Spleen (tissue), 11 donors: ENCODE measurements at regions not wholly inside any gene's neighbourhood (a gene's known extent, or its start where the extent isn't known, plus 50 kb on each side); places are given as distances from the start of the nearest gene placed in this dataset.

Source experiments
- DNase-seq: peaks from one replicate; pipeline ENCODE4 v3.0.0-alpha.2; 2020
- H3K27ac ChIP-seq, 8 donors: fragments of 200-600 bp; sonication (generic) in 7 of 8; 1 replicate in 4 of 8; 2 replicates in 4 of 8; pipeline versions ENCODE4 v1.5.0 to v1.8.0; 2016 to 2021; ENCODE audit warnings: inconsistent platforms in 4 of 8, mild to moderate bottlenecking in 4 of 8, moderate library complexity in 1 of 8
- H3K27me3 ChIP-seq, 7 donors: fragments of 200-600 bp; sonication (generic) in 6 of 7; replicated peaks in 1 of 7; 1 replicate in 4 of 7; 2 replicates in 3 of 7; pipeline versions ENCODE4 v1.5.0 to v1.8.0; 2016 to 2021; ENCODE audit warnings: inconsistent platforms in 3 of 7, mild to moderate bottlenecking in 1 of 7
- H3K36me3 ChIP-seq, 6 donors: fragments of 200-600 bp; sonication (generic) in 5 of 6; 1 replicate in 4 of 6; 2 replicates in 2 of 6; pipeline versions ENCODE4 v1.5.0 to v1.8.0; 2016 to 2021; ENCODE audit warnings: inconsistent platforms in 2 of 6
- H3K4me1 ChIP-seq, 6 donors: fragments of 200-600 bp; sonication (generic) in 5 of 6; 1 replicate in 3 of 6; 2 replicates in 3 of 6; pipeline versions ENCODE4 v1.5.0 to v1.8.0; 2016 to 2021; ENCODE audit warnings: inconsistent platforms in 3 of 6
- H3K4me3 ChIP-seq, 8 donors: fragments of 200-600 bp; sonication (generic) in 7 of 8; 1 replicate in 4 of 8; 2 replicates in 4 of 8; pipeline versions ENCODE4 v1.5.0 to v1.8.0; 2016 to 2021; ENCODE audit warnings: inconsistent platforms in 4 of 8, mild to moderate bottlenecking in 4 of 8, moderate library complexity in 2 of 8
- H3K9me3 ChIP-seq, 8 donors: fragments of 200-600 bp; sonication (generic) in 7 of 8; 1 replicate in 4 of 8; 2 replicates in 4 of 8; pipeline versions ENCODE4 v1.5.0 to v1.8.0; 2016 to 2021; ENCODE audit warnings: inconsistent platforms in 4 of 8
- POLR2A ChIP-seq, 3 donors: fragments of 450-650 bp; IDR thresholded peaks; one replicate each; pipeline ENCODE4 v1.5.1; 2017; ENCODE audit warnings: antibody characterized with exemption in 3 of 3, mild to moderate bottlenecking in 1 of 3
- POLR2AphosphoS5 ChIP-seq, 3 donors: sonication (generic); formaldehyde crosslinking; IDR thresholded peaks; one replicate each; pipeline ENCODE4 v1.5.1; 2017; ENCODE audit warnings: antibody characterized with exemption in 3 of 3
- WGBS, 5 donors: extraction: QIAGEN DNeasy Blood & Tissue Kit in 3 of 5; methylation state at CpG; one replicate each; pipeline versions ENCODE4 v1.1.5 to v1.1.7; 2013 to 2018; 5-methylcytosine and 5-hydroxymethylcytosine counted together
- intact Hi-C: fragments of 100-400 bp; cut with DNase I; formaldehyde crosslinking; loops from one replicate; pipeline ENCODE4 v1.15.0; 2023; ENCODE audit warnings: low total_unique reads
- TF ChIP-seq, protein P1 (sequence below), 11 experiments: fragments of 200-600 bp in 7 of 11; fragments of 450-650 bp in 4 of 11; sonication (generic) in 4 of 11; IDR thresholded peaks in 8 of 11; conservative IDR thresholded peaks in 3 of 11; 1 replicate in 7 of 11; 2 replicates in 4 of 11; pipeline versions ENCODE4 v1.4.0 to v1.8.0; 2016 to 2021; ENCODE audit warnings: antibody characterized with exemption in 11 of 11, inconsistent platforms in 4 of 11, mild to moderate bottlenecking in 1 of 11
- donor health status: healthy with polysubstance abuse.
- donor health status: DM: no; HTN: no; CAD: no; lungs with moderate emphysema.
- donor health status: DM: no; HTN: no; CAD: no.
- donor health status: Bipolar disorder and iron deficiency.
- donor health status: healthy.
- donor health status: DM: no; HTN: no; CAD: no.
- donor health status: DM: yes; HTN: yes; CAD: no.

- peak overlapping the region; percentile 85 to 99 (median 94) for H3K27ac ChIP-seq
- 26 to 38% (median 28%) methylated on average over 14 to 21 of the region's 21 CpGs for WGBS, 5 donors
- no peaks in the 10 kb centered on the region for H3K27me3 ChIP-seq
- peak overlapping the region in 1 of 8 donors; percentile 49 for H3K4me3 ChIP-seq
- intact Hi-C loops, result loop anchor here (5.0 kb wide), 1 partner anchor 88 kb away; no protein-coding TSS in a partner anchor
- DNase-seq, result peak; percentile 95
- no peaks in the 10 kb centered on the region for H3K36me3 ChIP-seq
- TF ChIP-seq, protein P1, sequence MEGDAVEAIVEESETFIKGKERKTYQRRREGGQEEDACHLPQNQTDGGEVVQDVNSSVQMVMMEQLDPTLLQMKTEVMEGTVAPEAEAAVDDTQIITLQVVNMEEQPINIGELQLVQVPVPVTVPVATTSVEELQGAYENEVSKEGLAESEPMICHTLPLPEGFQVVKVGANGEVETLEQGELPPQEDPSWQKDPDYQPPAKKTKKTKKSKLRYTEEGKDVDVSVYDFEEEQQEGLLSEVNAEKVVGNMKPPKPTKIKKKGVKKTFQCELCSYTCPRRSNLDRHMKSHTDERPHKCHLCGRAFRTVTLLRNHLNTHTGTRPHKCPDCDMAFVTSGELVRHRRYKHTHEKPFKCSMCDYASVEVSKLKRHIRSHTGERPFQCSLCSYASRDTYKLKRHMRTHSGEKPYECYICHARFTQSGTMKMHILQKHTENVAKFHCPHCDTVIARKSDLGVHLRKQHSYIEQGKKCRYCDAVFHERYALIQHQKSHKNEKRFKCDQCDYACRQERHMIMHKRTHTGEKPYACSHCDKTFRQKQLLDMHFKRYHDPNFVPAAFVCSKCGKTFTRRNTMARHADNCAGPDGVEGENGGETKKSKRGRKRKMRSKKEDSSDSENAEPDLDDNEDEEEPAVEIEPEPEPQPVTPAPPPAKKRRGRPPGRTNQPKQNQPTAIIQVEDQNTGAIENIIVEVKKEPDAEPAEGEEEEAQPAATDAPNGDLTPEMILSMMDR (IDR thresholded peaks at IDR 0.05 in 8 of 11, conservative IDR thresholded peaks at IDR 0.05 in 3 of 11), result peak in 2 of 11 experiments; percentile 11 to 24
- TF ChIP-seq POLR2A (IDR thresholded peaks at IDR 0.05), result peak in 1 of 3 donors; percentile 14
- peak; percentile 78 to 82 (median 79) for TF ChIP-seq POLR2AphosphoS5 (IDR thresholded peaks at IDR 0.05)
- no peaks in the 10 kb centered on the region for H3K9me3 ChIP-seq
- H3K4me1 ChIP-seq, result peaks cover 73 to 100% (median 95%) of the 10 kb centered on the region in 6 donors
Observed at GRCh38 chr2:43133708-43134570, 92.5 kb downstream of the ZFP36L2 start.

DNA sequence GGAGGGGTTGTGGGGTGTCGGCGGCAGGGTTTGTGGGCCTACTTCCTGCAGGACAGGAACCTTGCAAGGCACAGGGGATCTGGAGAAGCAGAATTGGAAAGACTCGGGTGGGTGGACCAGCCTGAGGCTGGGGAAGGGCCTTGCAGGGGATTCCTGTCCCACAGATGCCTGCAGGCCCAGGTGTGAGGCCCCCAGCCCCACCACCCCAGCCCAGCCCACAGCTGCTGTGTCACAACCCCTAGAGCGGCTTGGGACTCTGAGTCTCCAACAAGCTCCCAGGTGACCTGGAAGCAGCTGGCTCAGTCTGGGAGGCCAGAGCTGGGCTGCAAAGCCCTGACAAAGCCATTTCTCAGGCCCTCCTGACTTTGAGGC lies 93.1 kb downstream of the ZFP36L2 start:
- H3K27me3 ChIP-seq, result no peaks in the 10 kb centered on the region
- H3K27ac ChIP-seq, result peak overlapping the region; percentile 85 to 99 (median 94)
- no peaks in the 10 kb centered on the region for H3K36me3 ChIP-seq
- peak; percentile 87 for DNase-seq
- peaks cover 79 to 100% (median 99%) of the 10 kb centered on the region in 6 donors for H3K4me1 ChIP-seq
- no peak for TF ChIP-seq POLR2A (IDR thresholded peaks at IDR 0.05)
- intact Hi-C loops, result loop anchor here (5.0 kb wide), 1 partner anchor 89 kb away; no protein-coding TSS in a partner anchor
- H3K9me3 ChIP-seq, result no peaks in the 10 kb centered on the region
- peak overlapping the region in 1 of 8 donors; percentile 49 for H3K4me3 ChIP-seq
- 29 to 58% (median 45%) methylated on average over 4 of the region's 4 CpGs for WGBS, 5 donors

DNA sequence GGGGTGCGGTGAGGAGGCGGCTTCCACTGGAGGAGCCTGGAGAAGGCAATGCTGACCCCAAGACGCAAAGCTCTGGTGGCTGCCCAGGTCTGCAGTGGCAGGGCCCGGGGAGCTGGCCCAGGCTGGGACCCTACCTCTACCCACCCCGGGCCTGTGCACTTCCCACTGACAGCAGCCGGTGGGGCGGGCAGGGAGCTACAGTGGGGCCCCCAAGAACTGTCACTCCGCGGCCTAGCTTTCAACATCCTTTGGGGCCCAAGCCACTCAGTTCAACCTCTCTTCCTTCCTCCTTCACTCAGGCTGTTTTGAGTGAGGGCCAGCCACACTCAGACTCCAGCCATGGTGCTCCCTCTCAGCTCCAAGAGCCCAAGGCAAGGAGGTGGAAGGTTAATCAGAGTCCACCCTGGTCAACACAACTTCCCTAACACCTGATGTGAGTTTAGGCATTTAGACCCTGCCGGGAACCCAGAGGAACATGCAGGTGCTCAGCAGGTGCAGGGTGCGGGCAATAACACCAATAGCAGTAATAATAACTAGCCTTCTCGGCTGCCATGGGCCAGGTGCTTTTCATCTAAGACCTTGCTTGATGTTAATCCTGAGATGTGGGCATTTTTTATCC lies 93.6 kb downstream of the ZFP36L2 start:
- DNase-seq, result peak; percentile 91
- WGBS, 5 donors, result 27 to 55% (median 41%) methylated on average over 8 to 12 of the region's 12 CpGs
- Histone ChIP-seq H3K9me3 (no peaks in the 10 kb centered on the region), H3K4me3 (peak overlapping the region in 1 of 8 donors; percentile 49), H3K36me3 (no peaks in the 10 kb centered on the region), H3K4me1 (peaks cover 83 to 100% (median 100%) of the 10 kb centered on the region in 6 donors), H3K27ac (peak overlapping the region; percentile 85 to 99 (median 94)), H3K27me3 (no peaks in the 10 kb centered on the region)
- TF ChIP-seq POLR2A (IDR thresholded peaks at IDR 0.05) (no peak), POLR2AphosphoS5 (IDR thresholded peaks at IDR 0.05) (peak; percentile 12 to 64 (median 64))
- TF ChIP-seq, protein P1 (IDR thresholded peaks at IDR 0.05 in 8 of 11, conservative IDR thresholded peaks at IDR 0.05 in 3 of 11), result no peak
- intact Hi-C loops, result loop anchor here (5.0 kb wide), 1 partner anchor 90 kb away; no protein-coding TSS in a partner anchor

- Histone ChIP-seq H3K27ac (peak overlapping the region; percentile 85 to 99 (median 94)), H3K9me3 (no peaks in the 10 kb centered on the region), H3K36me3 (no peaks in the 10 kb centered on the region), H3K27me3 (no peaks in the 10 kb centered on the region), H3K4me1 (peaks cover 85 to 100% (median 100%) of the 10 kb centered on the region in 6 donors), H3K4me3 (peak overlapping the region in 1 of 8 donors; percentile 49)
- TF ChIP-seq POLR2A (IDR thresholded peaks at IDR 0.05) (no peak), POLR2AphosphoS5 (IDR thresholded peaks at IDR 0.05) (no peak)
- TF ChIP-seq, protein P1 (IDR thresholded peaks at IDR 0.05 in 8 of 11, conservative IDR thresholded peaks at IDR 0.05 in 3 of 11), result no peak
- intact Hi-C loops, result loop anchor here (5.0 kb wide), 1 partner anchor 90 kb away; no protein-coding TSS in a partner anchor
- DNase-seq, result peak; percentile 82
- WGBS, 5 donors, result 35 to 51% (median 45%) methylated on average over 10 to 12 of the region's 12 CpGs
Observed at GRCh38 chr2:43131890-43132682, 94.3 kb downstream of the ZFP36L2 start.
